Liver (tissue), 8 donors: ENCODE measurements at regions not wholly inside any gene's neighbourhood (a gene's known extent, or its start where the extent isn't known, plus 50 kb on each side); places are given as distances from the start of the nearest gene placed in this dataset.

Experiments used
- DNase-seq: peaks from one replicate; pipeline ENCODE4 v3.0.0-alpha.2; 2017; ENCODE audit warnings: low spot score
- H3K27ac ChIP-seq, 2 donors: one replicate each; pipeline ENCODE4 v1.7.0; 2013; ENCODE audit warnings: inconsistent platforms in 2 of 2, low read length in 2 of 2, control low read depth in 1 of 2, low read depth in 1 of 2, mild to moderate bottlenecking in 1 of 2
- H3K27me3 ChIP-seq, 4 donors: one replicate each; pipeline versions ENCODE4 v1.6.1 to v1.7.0; 2013; ENCODE audit warnings: low read length in 3 of 4, inconsistent platforms in 1 of 4, mild to moderate bottlenecking in 1 of 4, moderate library complexity in 1 of 4; ENCODE audit not compliant: control insufficient read depth in 4 of 4, insufficient read depth in 4 of 4
- H3K36me3 ChIP-seq, 4 donors: one replicate each; pipeline versions ENCODE4 v1.6.1 to v1.7.0; 2013; ENCODE audit warnings: low read length in 3 of 4, mild to moderate bottlenecking in 3 of 4, low read depth in 1 of 4, moderate library complexity in 1 of 4; ENCODE audit not compliant: control insufficient read depth in 4 of 4, insufficient read depth in 3 of 4
- H3K4me1 ChIP-seq, 4 donors: one replicate each; pipeline versions ENCODE4 v1.6.1 to v1.7.0; 2013; ENCODE audit warnings: low read length in 3 of 4, mild to moderate bottlenecking in 3 of 4, moderate library complexity in 1 of 4; ENCODE audit not compliant: control insufficient read depth in 4 of 4, insufficient read depth in 4 of 4
- H3K4me3 ChIP-seq, 3 donors: one replicate each; pipeline versions ENCODE4 v1.6.1 to v1.7.0; 2013; ENCODE audit warnings: low read length in 3 of 3, control low read depth in 1 of 3, low read depth in 1 of 3, mild to moderate bottlenecking in 1 of 3
- H3K9ac ChIP-seq, 2 donors: one replicate each; pipeline ENCODE4 v1.7.0; 2013; ENCODE audit warnings: low read length in 2 of 2, mild to moderate bottlenecking in 2 of 2, moderate library complexity in 2 of 2, control low read depth in 1 of 2, low read depth in 1 of 2
- H3K9me3 ChIP-seq, 4 donors: one replicate each; pipeline versions ENCODE4 v1.6.1 to v1.7.0; 2013; ENCODE audit warnings: low read length in 3 of 4; ENCODE audit not compliant: control insufficient read depth in 4 of 4
- ATF3 ChIP-seq: IDR thresholded peaks from 2 replicates; pipeline ENCODE4 v1.6.1; 2016; ENCODE audit warnings: antibody characterized with exemption
- EGR1 ChIP-seq, 2 donors: IDR thresholded peaks; 2 replicates each; pipeline ENCODE4 v1.6.1; 2016 to 2018; ENCODE audit warnings: antibody characterized with exemption in 2 of 2, low read depth in 2 of 2
- FOXA1 ChIP-seq: IDR thresholded peaks from 2 replicates; pipeline ENCODE4 v1.6.1; 2016; ENCODE audit warnings: antibody characterized with exemption
- FOXA2 ChIP-seq: IDR thresholded peaks from 2 replicates; pipeline ENCODE4 v1.6.1; 2016; ENCODE audit warnings: antibody characterized with exemption
- GABPA ChIP-seq, 2 donors: IDR thresholded peaks in 1 of 2; conservative IDR thresholded peaks in 1 of 2; 2 replicates each; pipeline ENCODE4 v1.6.1; 2016; ENCODE audit warnings: antibody characterized with exemption in 2 of 2, mild to moderate bottlenecking in 1 of 2, moderate library complexity in 1 of 2
- HNF4A ChIP-seq, 2 donors: conservative IDR thresholded peaks; 2 replicates each; pipeline ENCODE4 v1.6.1; 2016; ENCODE audit warnings: antibody characterized with exemption in 2 of 2, mild to moderate bottlenecking in 2 of 2
- HNF4G ChIP-seq: IDR thresholded peaks from 2 replicates; pipeline ENCODE4 v1.6.1; 2016; ENCODE audit warnings: antibody characterized with exemption
- MAX ChIP-seq: IDR thresholded peaks from 2 replicates; pipeline ENCODE4 v1.6.1; 2016; ENCODE audit warnings: antibody characterized with exemption
- NR2F2 ChIP-seq: IDR thresholded peaks from 2 replicates; pipeline ENCODE4 v1.6.1; 2016; ENCODE audit warnings: antibody characterized with exemption
- RAD21 ChIP-seq, 2 donors: IDR thresholded peaks; 2 replicates each; pipeline ENCODE4 v1.6.1; 2016; ENCODE audit warnings: antibody characterized with exemption in 2 of 2, mild to moderate bottlenecking in 2 of 2
- REST ChIP-seq: IDR thresholded peaks from 2 replicates; pipeline ENCODE4 v1.6.1; 2016; ENCODE audit warnings: antibody characterized with exemption, mild to moderate bottlenecking
- RXRA ChIP-seq, 2 donors: IDR thresholded peaks; 2 replicates each; pipeline ENCODE4 v1.6.1; 2017 to 2018; ENCODE audit warnings: antibody characterized with exemption in 2 of 2, mild to moderate bottlenecking in 1 of 2
- SP1 ChIP-seq: IDR thresholded peaks from 2 replicates; pipeline ENCODE4 v1.6.1; 2018; ENCODE audit warnings: antibody characterized with exemption, mild to moderate bottlenecking
- TAF1 ChIP-seq: conservative IDR thresholded peaks from 2 replicates; pipeline ENCODE4 v1.6.1; 2016; ENCODE audit warnings: antibody characterized with exemption, mild to moderate bottlenecking
- YY1 ChIP-seq: IDR thresholded peaks from 2 replicates; pipeline ENCODE4 v1.6.1; 2016; ENCODE audit warnings: antibody characterized with exemption, mild to moderate bottlenecking
- WGBS: extraction: QIAGEN DNeasy Blood & Tissue Kit; methylation state at CpG from one replicate; pipeline ENCODE4 v1.1.7; 2013; 5-methylcytosine and 5-hydroxymethylcytosine counted together
- TF ChIP-seq, protein P1 (sequence below): IDR thresholded peaks from 2 replicates; pipeline ENCODE4 v1.6.1; 2016; ENCODE audit warnings: antibody characterized with exemption
- TF ChIP-seq, protein P2 (sequence below): fragments of 150-350 bp; IDR thresholded peaks from 2 replicates; pipeline ENCODE4 v1.5.1; 2017; ENCODE audit warnings: improper control_type of control experiment, low read depth, low read length; ENCODE audit not compliant: missing input control
- donor health status: healthy.
- donor health status: healthy.
- donor health status: healthy.
- donor health status: healthy.
- donor health status: healthy.

DNA sequence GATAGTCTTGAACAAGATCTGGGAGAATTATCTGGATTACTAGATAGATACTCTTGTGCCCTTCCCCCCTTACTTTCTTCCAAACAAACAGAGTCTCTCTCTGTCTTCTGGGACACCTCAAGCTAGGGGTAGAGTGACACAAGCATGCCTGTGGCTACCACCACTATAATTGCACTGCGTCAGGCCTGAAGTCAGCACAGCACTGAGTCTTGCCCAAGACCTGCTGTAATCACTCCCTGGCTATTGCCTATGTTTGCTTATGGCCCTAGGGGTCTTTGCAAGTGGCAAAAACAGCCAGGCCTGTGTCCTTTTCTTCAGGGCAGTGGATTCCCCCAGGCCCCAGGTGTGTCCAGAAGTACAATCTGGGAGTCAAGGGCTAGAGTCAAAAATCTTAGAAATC is 106.6 kb downstream of the SLC5A7 start:
- no peak for DNase-seq
- WGBS: 86% methylated on average over 1 of the region's 1 CpG
- no peak for TF ChIP-seq FOXA1
- TF ChIP-seq RXRA (IDR thresholded peaks at IDR 0.05): no peak
- TF ChIP-seq, protein P1, sequence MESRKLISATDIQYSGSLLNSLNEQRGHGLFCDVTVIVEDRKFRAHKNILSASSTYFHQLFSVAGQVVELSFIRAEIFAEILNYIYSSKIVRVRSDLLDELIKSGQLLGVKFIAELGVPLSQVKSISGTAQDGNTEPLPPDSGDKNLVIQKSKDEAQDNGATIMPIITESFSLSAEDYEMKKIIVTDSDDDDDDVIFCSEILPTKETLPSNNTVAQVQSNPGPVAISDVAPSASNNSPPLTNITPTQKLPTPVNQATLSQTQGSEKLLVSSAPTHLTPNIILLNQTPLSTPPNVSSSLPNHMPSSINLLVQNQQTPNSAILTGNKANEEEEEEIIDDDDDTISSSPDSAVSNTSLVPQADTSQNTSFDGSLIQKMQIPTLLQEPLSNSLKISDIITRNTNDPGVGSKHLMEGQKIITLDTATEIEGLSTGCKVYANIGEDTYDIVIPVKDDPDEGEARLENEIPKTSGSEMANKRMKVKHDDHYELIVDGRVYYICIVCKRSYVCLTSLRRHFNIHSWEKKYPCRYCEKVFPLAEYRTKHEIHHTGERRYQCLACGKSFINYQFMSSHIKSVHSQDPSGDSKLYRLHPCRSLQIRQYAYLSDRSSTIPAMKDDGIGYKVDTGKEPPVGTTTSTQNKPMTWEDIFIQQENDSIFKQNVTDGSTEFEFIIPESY: no peak
- no peak for TF ChIP-seq ATF3
- no peak for TF ChIP-seq REST
- no peak for TF ChIP-seq EGR1 (IDR thresholded peaks at IDR 0.05; ENCODE audit: low read depth in 2 of 2)
- Histone ChIP-seq H3K4me1 (no peaks in the 10 kb centered on the region), H3K27ac (no peak overlapping the region), H3K4me3 (no peak overlapping the region), H3K27me3 (peaks cover 0 to 2% (median 0%) of the 10 kb centered on the region in 4 donors), H3K9ac (no peak overlapping the region), H3K36me3 (no peaks in the 10 kb centered on the region), H3K9me3 (peaks cover 0 to 2% (median 0%) of the 10 kb centered on the region in 4 donors)

DNA sequence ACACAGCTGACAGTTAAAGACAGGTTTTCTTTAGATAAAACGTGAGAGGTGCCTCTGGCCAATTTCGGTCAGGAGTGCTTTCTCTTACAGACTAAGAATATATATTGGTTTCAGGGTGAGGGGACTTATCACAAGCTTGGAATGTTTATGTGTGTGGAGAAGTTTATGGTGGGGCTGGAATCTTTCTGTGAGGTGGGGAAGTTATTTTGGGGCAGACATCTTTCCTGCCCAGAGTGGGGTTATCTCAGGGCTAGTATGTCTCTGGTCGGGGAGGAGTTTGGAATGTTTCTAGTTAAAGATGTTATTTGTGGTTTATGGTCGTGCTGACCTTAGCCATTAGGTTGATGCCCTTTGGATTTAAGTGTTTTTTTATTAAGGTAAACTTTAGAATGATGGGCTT is 115.2 kb downstream of the SLC5A7 start:
- WGBS: 39% methylated on average over 4 of the region's 4 CpGs
- H3K27ac ChIP-seq: no peak overlapping the region
- no peaks in the 10 kb centered on the region for H3K27me3 ChIP-seq
- no peak overlapping the region for H3K4me3 ChIP-seq
- no peaks in the 10 kb centered on the region for H3K4me1 ChIP-seq
- no peak for DNase-seq
- no peak overlapping the region for H3K9ac ChIP-seq
- peaks cover 0 to 5% (median 1%) of the 10 kb centered on the region in 4 donors for H3K9me3 ChIP-seq
- H3K36me3 ChIP-seq: no peaks in the 10 kb centered on the region
- TF ChIP-seq, protein P1: no peak
- TF ChIP-seq TAF1: no peak
- TF ChIP-seq ATF3: no peak
- no peak for TF ChIP-seq FOXA1
- TF ChIP-seq FOXA2: no peak
- no peak for TF ChIP-seq HNF4G

DNA sequence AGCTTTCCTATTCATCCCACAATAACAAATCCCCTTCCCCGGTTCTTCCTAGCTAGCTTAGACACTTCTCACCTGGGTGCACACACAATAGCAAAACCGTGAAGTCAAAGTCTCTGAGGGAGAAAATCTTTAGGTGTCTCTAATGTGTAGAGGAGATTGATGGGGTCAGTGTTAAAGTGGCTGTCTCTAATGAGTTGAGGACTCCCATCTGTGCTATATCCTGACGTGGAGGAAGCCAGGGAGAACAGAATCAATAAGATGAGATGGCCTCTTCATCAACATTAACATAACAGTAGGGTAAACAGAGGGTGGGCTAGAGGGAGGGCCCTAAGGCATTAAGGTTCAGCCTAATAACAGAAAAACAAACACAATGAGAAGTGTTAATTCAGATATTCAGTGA is 120.4 kb downstream of the SLC5A7 start:
- Histone ChIP-seq H3K27ac (no peak overlapping the region), H3K36me3 (no peaks in the 10 kb centered on the region), H3K9me3 (no peaks in the 10 kb centered on the region), H3K4me3 (no peak overlapping the region), H3K9ac (no peak overlapping the region), H3K27me3 (peaks cover 0 to 3% (median 0%) of the 10 kb centered on the region in 4 donors), H3K4me1 (no peaks in the 10 kb centered on the region)
- WGBS: 29% methylated on average over 3 of the region's 3 CpGs
- no peak for DNase-seq
- TF ChIP-seq EGR1 (IDR thresholded peaks at IDR 0.05; ENCODE audit: low read depth in 2 of 2) (no peak), RXRA (IDR thresholded peaks at IDR 0.05) (no peak), HNF4A (conservative IDR thresholded peaks at IDR 0.05) (no peak), GABPA (IDR thresholded peaks at IDR 0.05 in 1 of 2, conservative IDR thresholded peaks at IDR 0.05 in 1 of 2) (no peak), SP1 (no peak), FOXA2 (no peak), FOXA1 (no peak), RAD21 (IDR thresholded peaks at IDR 0.05) (no peak), TAF1 (no peak), MAX (no peak), NR2F2 (no peak), YY1 (no peak)
- TF ChIP-seq, protein P2, sequence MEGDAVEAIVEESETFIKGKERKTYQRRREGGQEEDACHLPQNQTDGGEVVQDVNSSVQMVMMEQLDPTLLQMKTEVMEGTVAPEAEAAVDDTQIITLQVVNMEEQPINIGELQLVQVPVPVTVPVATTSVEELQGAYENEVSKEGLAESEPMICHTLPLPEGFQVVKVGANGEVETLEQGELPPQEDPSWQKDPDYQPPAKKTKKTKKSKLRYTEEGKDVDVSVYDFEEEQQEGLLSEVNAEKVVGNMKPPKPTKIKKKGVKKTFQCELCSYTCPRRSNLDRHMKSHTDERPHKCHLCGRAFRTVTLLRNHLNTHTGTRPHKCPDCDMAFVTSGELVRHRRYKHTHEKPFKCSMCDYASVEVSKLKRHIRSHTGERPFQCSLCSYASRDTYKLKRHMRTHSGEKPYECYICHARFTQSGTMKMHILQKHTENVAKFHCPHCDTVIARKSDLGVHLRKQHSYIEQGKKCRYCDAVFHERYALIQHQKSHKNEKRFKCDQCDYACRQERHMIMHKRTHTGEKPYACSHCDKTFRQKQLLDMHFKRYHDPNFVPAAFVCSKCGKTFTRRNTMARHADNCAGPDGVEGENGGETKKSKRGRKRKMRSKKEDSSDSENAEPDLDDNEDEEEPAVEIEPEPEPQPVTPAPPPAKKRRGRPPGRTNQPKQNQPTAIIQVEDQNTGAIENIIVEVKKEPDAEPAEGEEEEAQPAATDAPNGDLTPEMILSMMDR: no peak
